ENCODE measurements at regions not wholly inside any gene's neighbourhood (a gene's known extent, or its start where the extent isn't known, plus 50 kb on each side); places are given as distances from the start of the nearest gene placed in this dataset.
"Not testable (repeated sequence)": the region's sequence is repeated elsewhere in the genome, so short reads cannot be mapped to it uniquely, and the experiment has no call there.

GRCh38 chr16:88331989-88332920 is 50.5 kb upstream of the ZNF469 start:
- no peak for TF ChIP-seq CTCF (conservative IDR thresholded peaks at IDR 0.05)
- no peak overlapping the region for H3K27ac Mint-ChIP-seq
- H3K4me1 Mint-ChIP-seq (ENCODE audit: unreplicated experiment) = no peaks in the 10 kb centered on the region
- DNase-seq (ENCODE audit: extremely low spot score, unreplicated experiment) = no peak
- no peaks in the 10 kb centered on the region for H3K36me3 Mint-ChIP-seq
- no peaks in the 10 kb centered on the region for H3K9me3 Mint-ChIP-seq
- no peak overlapping the region for H3K4me3 Mint-ChIP-seq
- H3K27me3 Mint-ChIP-seq = no peaks in the 10 kb centered on the region

GRCh38 chr16:88332921-88333825 is 49.6 kb upstream of the ZNF469 start:
- H3K4me1 Mint-ChIP-seq (ENCODE audit: unreplicated experiment); DNase-seq (ENCODE audit: extremely low spot score, unreplicated experiment); H3K9me3 Mint-ChIP-seq; H3K36me3 Mint-ChIP-seq; H3K4me3 Mint-ChIP-seq; H3K27me3 Mint-ChIP-seq: not testable (repeated sequence)
- peak overlapping the region; percentile 12 for H3K27ac Mint-ChIP-seq

Data from type B pancreatic cell (in vitro differentiated cells).